Activated CD4-positive, alpha-beta T cell treated with anti-CD3 and anti-CD28 coated beads, Interleukin-2, amount 50 U/mL, for 16 hours (primary cell): ENCODE measurements at regions not wholly inside any gene's neighbourhood (a gene's known extent, or its start where the extent isn't known, plus 50 kb on each side); places are given as distances from the start of the nearest gene placed in this dataset.
A peak's percentile ranks its signal among the peaks of the same experiment; 100 is the strongest.

Source experiments
- DNase-seq: peaks from one replicate; pipeline ENCODE4 v3.0.0-alpha.2; 2020

GRCh38 chr10:9613338-9614075, 1404.2 kb upstream of the CELF2 start:
- DNase-seq: peak; percentile 56

GRCh38 chr10:9615189-9615588, 1402.5 kb upstream of the CELF2 start:
- no peak for DNase-seq

GRCh38 chr10:9621216-9621615, 1396.5 kb upstream of the CELF2 start:
- DNase-seq: no peak

- no peak for DNase-seq
Measured at GRCh38 chr10:9625304-9625703, 1392.4 kb upstream of the CELF2 start.

GRCh38 chr10:9634466-9634865, 1383.2 kb upstream of the CELF2 start:
- DNase-seq: no peak

GRCh38 chr10:9635691-9636090, 1382.0 kb upstream of the CELF2 start:
- no peak for DNase-seq

GRCh38 chr10:9636216-9636615, 1381.5 kb upstream of the CELF2 start:
- DNase-seq: no peak

- DNase-seq: no peak
Measured at GRCh38 chr10:9643782-9644181, 1373.9 kb upstream of the CELF2 start.

- no peak for DNase-seq
Measured at GRCh38 chr10:9645404-9645803, 1372.3 kb upstream of the CELF2 start.

- DNase-seq: no peak
Measured at GRCh38 chr10:9645928-9646600, 1371.6 kb upstream of the CELF2 start.

GRCh38 chr10:9654261-9654660, 1363.4 kb upstream of the CELF2 start:
- no peak for DNase-seq

GRCh38 chr10:9656386-9656785, 1361.3 kb upstream of the CELF2 start:
- DNase-seq: no peak

- no peak for DNase-seq
Measured at GRCh38 chr10:9656996-9657395, 1360.7 kb upstream of the CELF2 start.

GRCh38 chr10:9657530-9657929, 1360.1 kb upstream of the CELF2 start:
- no peak for DNase-seq

GRCh38 chr10:9668411-9668810, 1349.3 kb upstream of the CELF2 start:
- DNase-seq: no peak

GRCh38 chr10:9670911-9671310, 1346.8 kb upstream of the CELF2 start:
- DNase-seq: no peak

- no peak for DNase-seq
Measured at GRCh38 chr10:9681655-9682054, 1336.0 kb upstream of the CELF2 start.

- DNase-seq: no peak
Measured at GRCh38 chr10:9682802-9683201, 1334.9 kb upstream of the CELF2 start.

- DNase-seq: no peak
Measured at GRCh38 chr10:9684186-9684585, 1333.5 kb upstream of the CELF2 start.

GRCh38 chr10:9685596-9685995, 1332.1 kb upstream of the CELF2 start:
- no peak for DNase-seq

GRCh38 chr10:9688711-9689110, 1329.0 kb upstream of the CELF2 start:
- DNase-seq: no peak

GRCh38 chr10:9707216-9707615, 1310.5 kb upstream of the CELF2 start:
- no peak for DNase-seq

- DNase-seq: no peak
Measured at GRCh38 chr10:9709849-9710248, 1307.8 kb upstream of the CELF2 start.

GRCh38 chr10:9712393-9712792, 1305.3 kb upstream of the CELF2 start:
- DNase-seq: no peak

- DNase-seq: no peak
Measured at GRCh38 chr10:9719246-9719645, 1298.4 kb upstream of the CELF2 start.
